ENCODE measurements at regions not wholly inside any gene's neighbourhood (a gene's known extent, or its start where the extent isn't known, plus 50 kb on each side); places are given as distances from the start of the nearest gene placed in this dataset.

- no peaks in the 10 kb centered on the region for H3K79me2 ChIP-seq (ENCODE audit: insufficient read depth, low read length)
- H3K4me3 ChIP-seq (replicated peaks in 1 of 2; ENCODE audit: low read depth in 1 of 2, low read length in 2 of 2), result no peak overlapping the region
- no peaks in the 10 kb centered on the region for H3K36me3 ChIP-seq (ENCODE audit: control insufficient read depth in 1 of 2, insufficient read depth in 2 of 2, low read length in 2 of 2)
- intact Hi-C loops (cut with micrococcal nuclease), result no loop called here
- no peaks in the 10 kb centered on the region for H3K9me2 ChIP-seq (ENCODE audit: insufficient read depth)
- ChIA-PET POLR2A (no interaction called here), CTCF (no interaction called here), RAD21 (ENCODE audit: low non-redundant PET in 1 of 2, low total read pairs in 2 of 2, uncharacterized antibody in 2 of 2, unreplicated experiment in 2 of 2) (no interaction called here)
- H3K4me1 ChIP-seq (ENCODE audit: control insufficient read depth in 1 of 2, insufficient read depth in 2 of 2, low read length in 2 of 2), result no peaks in the 10 kb centered on the region
- H4K20me1 ChIP-seq (ENCODE audit: insufficient read depth), result no peaks in the 10 kb centered on the region
- H3K9ac ChIP-seq (ENCODE audit: low read length), result no peak overlapping the region
- no TSS peak for BruUV-seq (replicated peaks)
- H3K27ac ChIP-seq (ENCODE audit: low read depth, low read length), result no peak overlapping the region
- DNase-seq (ENCODE audit: low read depth, low spot score), result no peak
- no peaks in the 10 kb centered on the region for H3K9me3 ChIP-seq (ENCODE audit: control insufficient read depth in 1 of 2, insufficient read depth in 1 of 2, low read depth in 1 of 2, low read length in 2 of 2)
- TF ChIP-seq CTCF (IDR thresholded peaks at IDR 0.05 in 2 of 3, conservative IDR thresholded peaks at IDR 0.05 in 1 of 3; ENCODE audit: borderline replicate concordance in 1 of 3, insufficient read depth in 1 of 3, low read depth in 2 of 3, low read length in 2 of 3) (0 out of 6 replicates have a peak, but pooled peaks of 1 of the 3 experiments have one; percentile 18), ATF3 (IDR thresholded peaks at IDR 0.05) (no peak)
- peak; percentile 76 for ATAC-seq
- no peak overlapping the region for H2AFZ ChIP-seq (ENCODE audit: low read depth, low read length, poor library complexity, severe bottlenecking)
- H3K27me3 ChIP-seq (ENCODE audit: insufficient read depth, low read length), result peaks cover 12% of the 10 kb centered on the region; the same call in 1 of the 2 replicates
- no peak overlapping the region for H3K4me2 ChIP-seq (ENCODE audit: low read length)
Measured at GRCh38 chr2:12064153-12064552, 317.7 kb downstream of the LPIN1 start.

GRCh38 chr2:12066116-12066515, 319.7 kb downstream of the LPIN1 start:
- no peak overlapping the region for H2AFZ ChIP-seq (ENCODE audit: low read depth, low read length, poor library complexity, severe bottlenecking)
- CTCF ChIA-PET, result no interaction called here
- TF ChIP-seq POLR2A (IDR thresholded peaks at IDR 0.05; ENCODE audit: borderline replicate concordance, extremely low read depth, insufficient read depth, insufficient read length), result no peak
- TF ChIP-seq YY1 (IDR thresholded peaks at IDR 0.05; ENCODE audit: extremely low read depth, insufficient replicate concordance, low read depth, low read length), result no peak
- TF ChIP-seq, protein P1, sequence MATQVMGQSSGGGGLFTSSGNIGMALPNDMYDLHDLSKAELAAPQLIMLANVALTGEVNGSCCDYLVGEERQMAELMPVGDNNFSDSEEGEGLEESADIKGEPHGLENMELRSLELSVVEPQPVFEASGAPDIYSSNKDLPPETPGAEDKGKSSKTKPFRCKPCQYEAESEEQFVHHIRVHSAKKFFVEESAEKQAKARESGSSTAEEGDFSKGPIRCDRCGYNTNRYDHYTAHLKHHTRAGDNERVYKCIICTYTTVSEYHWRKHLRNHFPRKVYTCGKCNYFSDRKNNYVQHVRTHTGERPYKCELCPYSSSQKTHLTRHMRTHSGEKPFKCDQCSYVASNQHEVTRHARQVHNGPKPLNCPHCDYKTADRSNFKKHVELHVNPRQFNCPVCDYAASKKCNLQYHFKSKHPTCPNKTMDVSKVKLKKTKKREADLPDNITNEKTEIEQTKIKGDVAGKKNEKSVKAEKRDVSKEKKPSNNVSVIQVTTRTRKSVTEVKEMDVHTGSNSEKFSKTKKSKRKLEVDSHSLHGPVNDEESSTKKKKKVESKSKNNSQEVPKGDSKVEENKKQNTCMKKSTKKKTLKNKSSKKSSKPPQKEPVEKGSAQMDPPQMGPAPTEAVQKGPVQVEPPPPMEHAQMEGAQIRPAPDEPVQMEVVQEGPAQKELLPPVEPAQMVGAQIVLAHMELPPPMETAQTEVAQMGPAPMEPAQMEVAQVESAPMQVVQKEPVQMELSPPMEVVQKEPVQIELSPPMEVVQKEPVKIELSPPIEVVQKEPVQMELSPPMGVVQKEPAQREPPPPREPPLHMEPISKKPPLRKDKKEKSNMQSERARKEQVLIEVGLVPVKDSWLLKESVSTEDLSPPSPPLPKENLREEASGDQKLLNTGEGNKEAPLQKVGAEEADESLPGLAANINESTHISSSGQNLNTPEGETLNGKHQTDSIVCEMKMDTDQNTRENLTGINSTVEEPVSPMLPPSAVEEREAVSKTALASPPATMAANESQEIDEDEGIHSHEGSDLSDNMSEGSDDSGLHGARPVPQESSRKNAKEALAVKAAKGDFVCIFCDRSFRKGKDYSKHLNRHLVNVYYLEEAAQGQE (IDR thresholded peaks at IDR 0.05; ENCODE audit: low read depth), result no peak
- no peak for TF ChIP-seq EGR1 (IDR thresholded peaks at IDR 0.05; ENCODE audit: low read depth)
- TF ChIP-seq SRF (IDR thresholded peaks at IDR 0.05; ENCODE audit: low read depth), result no peak
- TF ChIP-seq CBX3 (IDR thresholded peaks at IDR 0.05; ENCODE audit: low read depth), result no peak
- no peak for TF ChIP-seq ELF1 (IDR thresholded peaks at IDR 0.05; ENCODE audit: borderline replicate concordance, low read depth)
- TF ChIP-seq CEBPB (IDR thresholded peaks at IDR 0.05; ENCODE audit: low read depth), result no peak
- no peak for TF ChIP-seq ATF3 (IDR thresholded peaks at IDR 0.05)
- no peak for TF ChIP-seq SIN3A (IDR thresholded peaks at IDR 0.05; ENCODE audit: low read depth)
- TF ChIP-seq ZFX (IDR thresholded peaks at IDR 0.05), result no peak
- no peak for TF ChIP-seq SP1 (IDR thresholded peaks at IDR 0.05; ENCODE audit: low read depth)
- no peak for TF ChIP-seq JUND (IDR thresholded peaks at IDR 0.05)
- TF ChIP-seq, protein P2, sequence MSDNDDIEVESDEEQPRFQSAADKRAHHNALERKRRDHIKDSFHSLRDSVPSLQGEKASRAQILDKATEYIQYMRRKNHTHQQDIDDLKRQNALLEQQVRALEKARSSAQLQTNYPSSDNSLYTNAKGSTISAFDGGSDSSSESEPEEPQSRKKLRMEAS (IDR thresholded peaks at IDR 0.05), result no peak

More at GRCh38 chr2:12066116-12066515, 319.7 kb downstream of the LPIN1 start:
- no peaks in the 10 kb centered on the region for H3K9me3 ChIP-seq (ENCODE audit: control insufficient read depth in 1 of 2, insufficient read depth in 1 of 2, low read depth in 1 of 2, low read length in 2 of 2)
- no peak overlapping the region for H3K4me2 ChIP-seq (ENCODE audit: low read length)
- no peaks in the 10 kb centered on the region for H3K4me1 ChIP-seq (ENCODE audit: control insufficient read depth in 1 of 2, insufficient read depth in 2 of 2, low read length in 2 of 2)
- ChIA-PET RAD21 (ENCODE audit: low non-redundant PET in 1 of 2, low total read pairs in 2 of 2, uncharacterized antibody in 2 of 2, unreplicated experiment in 2 of 2) (no interaction called here), POLR2A (no interaction called here)
- H3K36me3 ChIP-seq (ENCODE audit: control insufficient read depth in 1 of 2, insufficient read depth in 2 of 2, low read length in 2 of 2), result no peaks in the 10 kb centered on the region
- intact Hi-C loops (cut with micrococcal nuclease), result no loop called here
- no peaks in the 10 kb centered on the region for H3K9me2 ChIP-seq (ENCODE audit: insufficient read depth)
- no peak overlapping the region for H3K27ac ChIP-seq (ENCODE audit: low read depth, low read length)
- H3K79me2 ChIP-seq (ENCODE audit: insufficient read depth, low read length), result no peaks in the 10 kb centered on the region
- no peaks in the 10 kb centered on the region for H4K20me1 ChIP-seq (ENCODE audit: insufficient read depth)
- ATAC-seq (no peak), DNase-seq (ENCODE audit: low read depth, low spot score) (no peak)
- H3K27me3 ChIP-seq (ENCODE audit: insufficient read depth, low read length), result peaks cover 4% of the 10 kb centered on the region; the same call in 1 of the 2 replicates
- no peak overlapping the region for H3K4me3 ChIP-seq (replicated peaks in 1 of 2; ENCODE audit: low read depth in 1 of 2, low read length in 2 of 2)
- no peak overlapping the region for H3K9ac ChIP-seq (ENCODE audit: low read length)
- no TSS peak for BruUV-seq (replicated peaks)
